H9 (cell line): ENCODE measurements at regions not wholly inside any gene's neighbourhood (a gene's known extent, or its start where the extent isn't known, plus 50 kb on each side); places are given as distances from the start of the nearest gene placed in this dataset.

Experiments used
- DNase-seq: peaks from one replicate; pipeline ENCODE4 v3.0.0-alpha.2; 2017
- H2AFZ ChIP-seq: one replicate; pipeline ENCODE4 v1.6.1; 2013; ENCODE audit warnings: mild to moderate bottlenecking, low read length, control low read depth, moderate library complexity
- H2AK5ac ChIP-seq: 2 replicates; pipeline ENCODE4 v1.6.1; 2013; ENCODE audit warnings: low read length, control low read depth, mixed read lengths; ENCODE audit not compliant: insufficient read length
- H2BK120ac ChIP-seq: one replicate; pipeline ENCODE4 v1.6.1; 2013; ENCODE audit warnings: low read depth, mild to moderate bottlenecking, low read length, control low read depth, inconsistent platforms; ENCODE audit not compliant: poor library complexity, severe bottlenecking
- H2BK12ac ChIP-seq: 2 replicates; pipeline ENCODE4 v1.6.1; 2013; ENCODE audit warnings: low read length, control low read depth, mixed read lengths, low read depth; ENCODE audit not compliant: insufficient read length
- H2BK15ac ChIP-seq: 2 replicates; pipeline ENCODE4 v1.6.1; 2013; ENCODE audit warnings: low read depth, low read length, control low read depth
- H2BK20ac ChIP-seq: one replicate; pipeline ENCODE4 v1.6.1; 2013; ENCODE audit warnings: low read depth, mild to moderate bottlenecking, low read length, control low read depth, inconsistent platforms; ENCODE audit not compliant: poor library complexity, severe bottlenecking
- H2BK5ac ChIP-seq: 2 replicates; pipeline ENCODE4 v1.6.1; 2013; ENCODE audit warnings: low read length, control low read depth, mixed read lengths; ENCODE audit not compliant: insufficient read length
- H3K14ac ChIP-seq: 2 replicates; pipeline ENCODE4 v1.6.1; 2013; ENCODE audit warnings: low read length, control low read depth; ENCODE audit not compliant: insufficient read depth
- H3K18ac ChIP-seq: 2 replicates; pipeline ENCODE4 v1.6.1; 2013; ENCODE audit warnings: low read depth, mild to moderate bottlenecking, mixed read lengths, low read length, control low read depth; ENCODE audit not compliant: insufficient read length
- H3K23ac ChIP-seq: 2 replicates; pipeline ENCODE4 v1.6.1; 2013; ENCODE audit warnings: low read length, control low read depth, mixed read lengths, low read depth; ENCODE audit not compliant: insufficient read length
- H3K23me2 ChIP-seq: 2 replicates; pipeline ENCODE4 v1.6.1; 2013; ENCODE audit warnings: low read depth, mild to moderate bottlenecking, mixed read lengths, low read length, control low read depth; ENCODE audit not compliant: insufficient read length, poor library complexity, severe bottlenecking
- H3K27ac ChIP-seq: 2 replicates; pipeline ENCODE4 v1.5.1; 2013; ENCODE audit warnings: low read length, control low read depth, mixed read lengths, low read depth; ENCODE audit not compliant: insufficient read length
- H3K27me3 ChIP-seq: 2 replicates; pipeline ENCODE4 v1.6.1; 2013; ENCODE audit warnings: low read length, control low read depth, inconsistent platforms; ENCODE audit not compliant: insufficient read depth
- H3K4ac ChIP-seq: 2 replicates; pipeline ENCODE4 v1.6.1; 2013; ENCODE audit warnings: low read depth, mild to moderate bottlenecking, control low read depth, inconsistent platforms, low read length, moderate library complexity
- H3K4me1 ChIP-seq: 2 replicates; pipeline ENCODE4 v1.6.1; 2013; ENCODE audit warnings: low read length, control low read depth, inconsistent platforms; ENCODE audit not compliant: insufficient read depth
- H3K4me2 ChIP-seq: 2 replicates; pipeline ENCODE4 v1.6.1; 2013; ENCODE audit warnings: low read length, control low read depth, mixed read lengths; ENCODE audit not compliant: insufficient read length, insufficient read depth
- H3K56ac ChIP-seq: 2 replicates; pipeline ENCODE4 v1.6.1; 2013; ENCODE audit warnings: low read depth, mild to moderate bottlenecking, mixed read lengths, low read length, control low read depth; ENCODE audit not compliant: insufficient read length
- H3K79me1 ChIP-seq: 2 replicates; pipeline ENCODE4 v1.6.1; 2013; ENCODE audit warnings: low read depth, mild to moderate bottlenecking, moderate library complexity, low read length, control low read depth, inconsistent platforms; ENCODE audit not compliant: insufficient read depth, poor library complexity, severe bottlenecking
- H3K79me2 ChIP-seq: 2 replicates; pipeline ENCODE4 v1.6.1; 2013; ENCODE audit warnings: low read length, control low read depth, inconsistent platforms; ENCODE audit not compliant: insufficient read depth
- H3K9ac ChIP-seq: 2 replicates; pipeline ENCODE4 v1.6.1; 2013; ENCODE audit warnings: low read length, control low read depth, mixed read lengths; ENCODE audit not compliant: insufficient read length; ENCODE audit errors: extremely low read depth
- H3K9me3 ChIP-seq: one replicate; pipeline ENCODE4 v1.6.1; 2013; ENCODE audit warnings: low read depth, low read length, inconsistent platforms; ENCODE audit not compliant: control insufficient read depth
- H3T11ph ChIP-seq: one replicate; pipeline ENCODE4 v1.6.1; 2013; ENCODE audit warnings: mild to moderate bottlenecking, low read length, control low read depth, inconsistent platforms
- H4K20me1 ChIP-seq: one replicate; pipeline ENCODE4 v1.6.1; 2013; ENCODE audit not compliant: control insufficient read depth, insufficient read length, insufficient read depth
- H4K5ac ChIP-seq: 2 replicates; pipeline ENCODE4 v1.6.1; 2013; ENCODE audit warnings: low read depth, mild to moderate bottlenecking, mixed read lengths, low read length, control low read depth; ENCODE audit not compliant: insufficient read length
- H4K8ac ChIP-seq: replicated peaks from 2 replicates; pipeline ENCODE4 v1.6.1; 2013; ENCODE audit warnings: low read length, control low read depth, mixed read lengths, low read depth; ENCODE audit not compliant: insufficient read length
- H4K91ac ChIP-seq: 2 replicates; pipeline ENCODE4 v1.6.1; 2013; ENCODE audit warnings: low read depth, mild to moderate bottlenecking, moderate library complexity, mixed read lengths, low read length, control low read depth; ENCODE audit not compliant: insufficient read length
- H3K27ac Mint-ChIP-seq, 3 experiments: 2 replicates in 2 of 3; 3 replicates in 1 of 3; pipeline ENCODE4 v1.8.0; 2020 to 2021; ENCODE audit warnings: mixed read lengths in 3 of 3, mild to moderate bottlenecking in 1 of 3, moderate library complexity in 1 of 3
- H3K27me3 Mint-ChIP-seq: 2 replicates; pipeline ENCODE4 v1.8.0; 2021; ENCODE audit warnings: low read depth, mild to moderate bottlenecking, moderate library complexity, mixed read lengths
- H3K36me3 Mint-ChIP-seq, 3 experiments: 2 replicates in 2 of 3; 3 replicates in 1 of 3; pipeline ENCODE4 v1.8.0; 2020 to 2021; ENCODE audit warnings: low read depth in 3 of 3, mixed read lengths in 3 of 3; ENCODE audit not compliant: insufficient read depth in 1 of 3
- H3K4me1 Mint-ChIP-seq, 2 experiments: 2 replicates each; pipeline ENCODE4 v1.8.0; 2020; ENCODE audit warnings: mixed read lengths in 2 of 2
- H3K4me3 Mint-ChIP-seq, 2 experiments: 2 replicates in 1 of 2; 3 replicates in 1 of 2; pipeline ENCODE4 v1.8.0; 2020 to 2021; ENCODE audit warnings: mild to moderate bottlenecking in 2 of 2, mixed read lengths in 2 of 2, moderate library complexity in 1 of 2
- H3K9me3 Mint-ChIP-seq, 2 experiments: 2 replicates in 1 of 2; 3 replicates in 1 of 2; pipeline ENCODE4 v1.8.0; 2020; ENCODE audit warnings: mild to moderate bottlenecking in 2 of 2, mixed read lengths in 2 of 2, moderate library complexity in 1 of 2
- CTCF ChIP-seq: fragments of 200-600 bp; sonication (generic); conservative IDR thresholded peaks from 3 replicates; pipeline ENCODE4 v1.8.0; 2021; ENCODE audit warnings: antibody characterized with exemption, mild to moderate bottlenecking
- WGBS: extraction: QIAGEN DNeasy Blood & Tissue Kit; methylation state at CpG from one replicate; pipeline ENCODE4 v1.1.7; 2013; ENCODE audit warnings: missing lambda C conversion rate, low lambda C conversion rate, mixed read lengths; ENCODE audit not compliant: insufficient read length; ENCODE audit errors: extremely low coverage; 5-methylcytosine and 5-hydroxymethylcytosine counted together

GRCh38 chr12:93108985-93109384, 179.9 kb upstream of the EEA1 start:
- no peak overlapping the region for H2BK120ac ChIP-seq
- no peak overlapping the region for H3K27ac ChIP-seq
- no peaks in the 10 kb centered on the region for H3K79me1 ChIP-seq
- H2BK5ac ChIP-seq = no peak overlapping the region
- H2AK5ac ChIP-seq = no peak overlapping the region
- H4K91ac ChIP-seq = no peak overlapping the region
- H3K18ac ChIP-seq = no peak overlapping the region
- H3K4me3 Mint-ChIP-seq = no peak overlapping the region
- peaks cover 14% of the 10 kb centered on the region in 2 experiments for H3K4me1 Mint-ChIP-seq
- no peak overlapping the region for H2BK15ac ChIP-seq
- H3K23me2 ChIP-seq = no peaks in the 10 kb centered on the region
- H2BK20ac ChIP-seq = no peak overlapping the region
- H3K36me3 Mint-ChIP-seq = no peaks in the 10 kb centered on the region; a peak in 1 of 7 replicates
- no peak overlapping the region for H4K8ac ChIP-seq
- peaks cover 1% of the 10 kb centered on the region; the same call in 1 of the 2 replicates for H3K27me3 Mint-ChIP-seq
- no peaks in the 10 kb centered on the region for H3K9me3 Mint-ChIP-seq
- H3K14ac ChIP-seq = no peak overlapping the region
- no peaks in the 10 kb centered on the region for H3K79me2 ChIP-seq
- H3K4me2 ChIP-seq = no peak overlapping the region
- H3K27ac Mint-ChIP-seq = no peak overlapping the region
- H3K9me3 ChIP-seq = no peaks in the 10 kb centered on the region
- no peaks in the 10 kb centered on the region for H4K20me1 ChIP-seq
- H3K4me1 ChIP-seq = no peaks in the 10 kb centered on the region
- no peak overlapping the region for H2BK12ac ChIP-seq
- no peak overlapping the region for H3K23ac ChIP-seq
- WGBS = no CpG with 5 or more reads among the region's 3 CpGs
- no peak overlapping the region for H3K4ac ChIP-seq
- no peak overlapping the region for H4K5ac ChIP-seq
- H3T11ph ChIP-seq = no peak overlapping the region
- no peak overlapping the region for H3K9ac ChIP-seq
- no peak for DNase-seq
- H2AFZ ChIP-seq = no peak overlapping the region
- H3K27me3 ChIP-seq = no peaks in the 10 kb centered on the region
- H3K56ac ChIP-seq = no peak overlapping the region
- no peak for TF ChIP-seq CTCF
